Progenitor cell of endocrine pancreas (in vitro differentiated cells): ENCODE measurements at regions not wholly inside any gene's neighbourhood (a gene's known extent, or its start where the extent isn't known, plus 50 kb on each side); places are given as distances from the start of the nearest gene placed in this dataset.

ENCODE experiments used
- DNase-seq: peaks from one replicate; pipeline ENCODE4 v3.0.0; 2021; ENCODE audit warnings: low spot score; ENCODE audit not compliant: unreplicated experiment
- H3K27ac Mint-ChIP-seq: 2 replicates; pipeline ENCODE4 v1.8.0; 2021; ENCODE audit warnings: mild to moderate bottlenecking, moderate library complexity, mixed read lengths
- H3K27me3 Mint-ChIP-seq: 2 replicates; pipeline ENCODE4 v1.8.0; 2021; ENCODE audit warnings: mixed read lengths
- H3K36me3 Mint-ChIP-seq: 2 replicates; pipeline ENCODE4 v1.8.0; 2022; ENCODE audit warnings: mixed read lengths; ENCODE audit not compliant: insufficient read depth
- H3K4me1 Mint-ChIP-seq: 2 replicates; pipeline ENCODE4 v1.8.0; 2021; ENCODE audit warnings: low read depth, mixed read lengths
- H3K4me3 Mint-ChIP-seq: 2 replicates; pipeline ENCODE4 v1.8.0; 2021; ENCODE audit warnings: low read depth, mild to moderate bottlenecking, moderate library complexity, mixed read lengths
- H3K9me3 Mint-ChIP-seq: 2 replicates; pipeline ENCODE4 v1.8.0; 2021; ENCODE audit warnings: low read depth, mixed read lengths
- TF ChIP-seq, protein P1 (sequence below): fragments of 200-600 bp; sonication (generic); IDR thresholded peaks from one replicate; pipeline ENCODE4 v1.5.0; 2021; ENCODE audit warnings: antibody characterized with exemption, mild to moderate bottlenecking; ENCODE audit not compliant: unreplicated experiment

DNA sequence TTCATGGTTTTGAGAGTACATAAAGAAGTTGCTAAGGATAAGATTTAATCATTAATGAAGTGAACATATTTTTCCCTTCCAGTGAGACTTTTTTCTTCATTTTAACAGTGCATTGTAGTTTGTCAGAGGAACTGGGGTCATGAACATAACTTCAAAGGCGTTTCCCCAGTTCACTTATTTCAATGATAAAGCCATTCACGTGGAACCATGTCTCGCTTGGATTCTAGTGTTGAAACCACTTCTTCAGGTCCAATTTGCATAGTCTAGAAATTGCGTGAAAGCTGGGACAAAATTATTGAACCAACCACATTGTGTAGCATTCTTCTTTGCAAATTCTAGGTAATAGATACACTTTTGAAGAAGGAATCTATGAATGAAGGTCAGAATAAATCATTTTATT is 197.0 kb downstream of the CLIC5 start:
- Mint-ChIP-seq H3K4me1 (no peaks in the 10 kb centered on the region), H3K9me3 (peaks cover 6% of the 10 kb centered on the region), H3K27ac (no peak overlapping the region), H3K27me3 (no peaks in the 10 kb centered on the region), H3K4me3 (no peak overlapping the region), H3K36me3 (no peaks in the 10 kb centered on the region)
- TF ChIP-seq, protein P1, sequence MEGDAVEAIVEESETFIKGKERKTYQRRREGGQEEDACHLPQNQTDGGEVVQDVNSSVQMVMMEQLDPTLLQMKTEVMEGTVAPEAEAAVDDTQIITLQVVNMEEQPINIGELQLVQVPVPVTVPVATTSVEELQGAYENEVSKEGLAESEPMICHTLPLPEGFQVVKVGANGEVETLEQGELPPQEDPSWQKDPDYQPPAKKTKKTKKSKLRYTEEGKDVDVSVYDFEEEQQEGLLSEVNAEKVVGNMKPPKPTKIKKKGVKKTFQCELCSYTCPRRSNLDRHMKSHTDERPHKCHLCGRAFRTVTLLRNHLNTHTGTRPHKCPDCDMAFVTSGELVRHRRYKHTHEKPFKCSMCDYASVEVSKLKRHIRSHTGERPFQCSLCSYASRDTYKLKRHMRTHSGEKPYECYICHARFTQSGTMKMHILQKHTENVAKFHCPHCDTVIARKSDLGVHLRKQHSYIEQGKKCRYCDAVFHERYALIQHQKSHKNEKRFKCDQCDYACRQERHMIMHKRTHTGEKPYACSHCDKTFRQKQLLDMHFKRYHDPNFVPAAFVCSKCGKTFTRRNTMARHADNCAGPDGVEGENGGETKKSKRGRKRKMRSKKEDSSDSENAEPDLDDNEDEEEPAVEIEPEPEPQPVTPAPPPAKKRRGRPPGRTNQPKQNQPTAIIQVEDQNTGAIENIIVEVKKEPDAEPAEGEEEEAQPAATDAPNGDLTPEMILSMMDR = no peak
- no peak for DNase-seq

DNA sequence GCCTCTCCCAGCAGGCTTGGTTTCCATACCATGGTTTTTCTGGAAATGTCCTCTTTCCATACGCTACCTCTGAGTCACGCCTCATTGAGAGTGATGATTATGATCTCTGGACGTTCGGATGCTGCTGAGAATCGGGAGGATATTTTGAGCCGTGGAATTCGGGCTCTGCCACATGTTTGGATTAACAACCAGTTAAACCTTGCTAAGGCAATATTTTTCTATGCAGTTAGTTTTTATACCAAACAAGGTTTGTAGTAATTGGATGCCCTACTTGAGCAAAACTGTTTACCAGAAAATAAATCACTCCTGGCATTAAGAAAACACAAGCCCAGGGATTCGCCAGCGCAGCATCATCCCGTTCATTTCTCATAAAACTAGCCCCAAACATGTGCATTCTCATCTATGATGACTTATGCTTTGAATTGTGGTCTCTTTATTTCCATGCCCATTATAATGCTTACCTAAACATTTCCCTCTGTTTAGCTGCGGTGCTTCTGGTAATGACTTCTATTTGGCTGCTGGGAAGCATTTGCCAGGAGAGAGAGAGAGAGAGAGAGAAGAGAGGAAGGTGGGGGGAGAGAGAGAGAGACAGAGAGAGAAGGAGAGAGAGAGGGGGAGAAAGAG is 198.9 kb downstream of the CLIC5 start:
- peaks cover 6% of the 10 kb centered on the region for H3K9me3 Mint-ChIP-seq
- H3K4me3 Mint-ChIP-seq = no peak overlapping the region
- no peaks in the 10 kb centered on the region for H3K27me3 Mint-ChIP-seq
- no peak overlapping the region for H3K27ac Mint-ChIP-seq
- peaks cover 3% of the 10 kb centered on the region for H3K4me1 Mint-ChIP-seq
- no peaks in the 10 kb centered on the region for H3K36me3 Mint-ChIP-seq
- DNase-seq = no peak
- TF ChIP-seq, protein P1 = no peak

DNA sequence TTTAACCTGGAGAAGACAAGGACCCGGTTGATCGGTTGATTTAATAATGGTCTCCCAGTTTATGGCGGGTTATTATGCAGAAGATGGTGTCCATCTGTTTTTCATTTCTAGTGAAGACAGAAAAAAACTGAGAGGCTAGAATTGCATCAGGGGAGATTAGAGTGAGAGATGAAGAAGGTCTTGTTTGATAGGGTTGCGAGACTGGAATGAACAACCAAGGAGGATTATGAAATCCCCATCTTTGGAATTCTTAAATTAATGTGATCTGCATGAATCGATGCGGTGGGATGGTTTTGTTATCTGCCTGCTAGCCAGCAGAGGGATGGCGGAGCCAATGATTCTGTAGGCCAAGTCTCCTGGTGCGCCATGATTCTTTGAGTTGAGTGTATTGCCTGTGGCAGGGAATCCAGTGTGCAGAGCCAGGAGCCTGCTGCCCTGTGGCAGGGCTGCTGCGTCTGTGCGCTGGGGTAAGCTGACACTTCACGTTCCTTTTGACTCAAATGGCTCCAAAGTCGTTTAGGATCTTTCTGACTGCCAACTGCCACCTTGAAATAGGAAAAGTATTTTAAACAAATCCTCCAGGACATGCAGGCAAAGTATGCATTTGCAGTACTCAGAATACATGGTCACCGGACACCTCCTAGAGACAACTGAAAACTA is 200.1 kb downstream of the CLIC5 start:
- TF ChIP-seq, protein P1 = no peak
- Mint-ChIP-seq H3K27me3 (no peaks in the 10 kb centered on the region), H3K27ac (no peak overlapping the region), H3K4me3 (no peak overlapping the region), H3K9me3 (peaks cover 6% of the 10 kb centered on the region), H3K36me3 (no peaks in the 10 kb centered on the region), H3K4me1 (peaks cover 3% of the 10 kb centered on the region)
- DNase-seq = no peak

DNA sequence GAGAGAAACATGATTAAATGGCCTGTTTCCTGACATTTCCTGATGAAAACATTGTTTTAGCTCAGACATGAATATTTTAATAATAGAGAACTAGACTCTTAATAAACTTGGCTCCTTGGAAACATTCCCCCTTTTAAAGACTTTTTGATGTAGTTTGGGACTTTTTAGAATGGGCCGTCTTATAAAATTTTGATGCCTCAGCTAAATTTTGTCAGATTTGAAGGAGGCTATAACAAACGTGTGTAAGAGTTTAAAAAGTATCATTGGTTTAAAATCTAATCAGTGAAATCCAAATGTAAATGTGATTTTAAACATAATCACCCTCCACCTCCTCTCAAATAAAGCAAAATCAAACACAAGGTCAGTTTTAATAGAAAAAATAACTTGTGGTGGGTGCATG is 200.9 kb downstream of the CLIC5 start:
- H3K9me3 Mint-ChIP-seq = peaks cover 6% of the 10 kb centered on the region
- H3K27ac Mint-ChIP-seq = no peak overlapping the region
- peaks cover 3% of the 10 kb centered on the region for H3K4me1 Mint-ChIP-seq
- TF ChIP-seq, protein P1 = no peak
- no peaks in the 10 kb centered on the region for H3K36me3 Mint-ChIP-seq
- DNase-seq = no peak
- H3K4me3 Mint-ChIP-seq = no peak overlapping the region
- H3K27me3 Mint-ChIP-seq = no peaks in the 10 kb centered on the region

DNA sequence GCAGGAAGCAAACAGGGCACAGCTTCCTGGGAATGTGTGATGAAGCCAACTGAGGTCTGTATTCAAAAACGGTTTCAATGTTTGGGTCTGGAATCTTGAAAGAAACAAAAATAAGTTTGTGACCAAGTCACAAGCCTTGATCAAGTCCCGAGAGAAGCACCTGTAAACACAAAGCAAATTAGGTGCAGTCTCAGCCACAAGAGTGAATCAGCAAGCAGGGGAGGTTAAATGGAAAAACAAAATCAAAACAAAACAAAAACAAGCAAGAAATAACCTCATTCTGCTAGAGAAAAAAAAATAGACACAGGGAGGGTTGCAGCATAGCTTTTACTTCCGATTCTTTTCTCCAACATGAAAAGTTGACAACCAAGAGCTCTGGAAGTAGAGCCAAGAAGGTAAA is 201.7 kb downstream of the CLIC5 start:
- Mint-ChIP-seq H3K36me3 (no peaks in the 10 kb centered on the region), H3K9me3 (peaks cover 6% of the 10 kb centered on the region), H3K27ac (no peak overlapping the region), H3K4me1 (peaks cover 3% of the 10 kb centered on the region), H3K4me3 (no peak overlapping the region), H3K27me3 (no peaks in the 10 kb centered on the region)
- TF ChIP-seq, protein P1 = no peak
- no peak for DNase-seq
